Neural cell (in vitro differentiated cells): ENCODE measurements at regions not wholly inside any gene's neighbourhood (a gene's known extent, or its start where the extent isn't known, plus 50 kb on each side); places are given as distances from the start of the nearest gene placed in this dataset.

ENCODE experiments used
- H2AFZ ChIP-seq: fragments of 200-600, 300-800 bp; sonication (generic), shearing (Covaris generic); 2 replicates; pipeline ENCODE4 v1.6.0; 2014; ENCODE audit warnings: low read depth, mild to moderate bottlenecking, antibody characterized with exemption, low read length, moderate library complexity
- H3F3A ChIP-seq: fragments of 200-600 bp; shearing (Covaris generic); 2 replicates; pipeline ENCODE4 v1.6.1; 2016; ENCODE audit warnings: mild to moderate bottlenecking, moderate library complexity, mixed read lengths, antibody characterized with exemption, low read length; ENCODE audit not compliant: insufficient read depth, poor library complexity, severe bottlenecking
- H3K27ac ChIP-seq: fragments of 200-600, 300-800 bp; sonication (generic), shearing (Covaris generic); 2 replicates; pipeline ENCODE4 v1.5.1; 2014; ENCODE audit warnings: mild to moderate bottlenecking, low read length, moderate library complexity
- H3K27me3 ChIP-seq: fragments of 300-800, 200-600 bp; sonication (generic), shearing (Covaris generic); 2 replicates; pipeline ENCODE4 v1.6.0; 2014; ENCODE audit warnings: mild to moderate bottlenecking, low read depth, low read length, moderate library complexity; ENCODE audit not compliant: insufficient read depth
- H3K36me3 ChIP-seq: fragments of 300-800, 200-600 bp; sonication (generic), shearing (Covaris generic); 2 replicates; pipeline ENCODE4 v1.5.1; 2014; ENCODE audit warnings: mild to moderate bottlenecking, antibody characterized with exemption, low read length, moderate library complexity; ENCODE audit not compliant: insufficient read depth
- H3K4me2 ChIP-seq: fragments of 300-800, 200-600 bp; sonication (generic), shearing (Covaris generic); 2 replicates; pipeline ENCODE4 v1.6.0; 2014; ENCODE audit warnings: mild to moderate bottlenecking, low read length
- H3K4me3 ChIP-seq: fragments of 300-800, 200-600 bp; sonication (generic), shearing (Covaris generic); 2 replicates; pipeline ENCODE4 v1.5.1; 2014; ENCODE audit warnings: mild to moderate bottlenecking, low read length, moderate library complexity
- H3K79me2 ChIP-seq: fragments of 200-600 bp; shearing (Covaris generic); replicated peaks from 2 replicates; pipeline ENCODE4 v1.6.0; 2014; ENCODE audit warnings: mild to moderate bottlenecking, low read length, moderate library complexity; ENCODE audit not compliant: insufficient read depth
- H3K9ac ChIP-seq: fragments of 300-800, 200-600 bp; sonication (generic), shearing (Covaris generic); 2 replicates; pipeline ENCODE4 v1.6.1; 2016; ENCODE audit warnings: mild to moderate bottlenecking, low read length, mixed read lengths
- H3K9me2 ChIP-seq: fragments of 200-600 bp; shearing (Covaris generic); 2 replicates; pipeline ENCODE4 v1.6.1; 2016; ENCODE audit warnings: mild to moderate bottlenecking, low read length, mixed read lengths; ENCODE audit not compliant: insufficient read depth
- H3K9me3 ChIP-seq: fragments of 200-600, 300-800 bp; sonication (generic), shearing (Covaris generic); 2 replicates; pipeline ENCODE4 v1.6.1; 2016; ENCODE audit warnings: mild to moderate bottlenecking, mixed run types, low read length, moderate library complexity, mixed read lengths
- H4K20me1 ChIP-seq: fragments of 200-600 bp; shearing (Covaris generic); 2 replicates; pipeline ENCODE4 v1.6.1; 2016; ENCODE audit warnings: mild to moderate bottlenecking, mixed run types; ENCODE audit not compliant: insufficient read depth
- CTCF ChIP-seq: fragments of 450-650 bp; IDR thresholded peaks from 2 replicates; pipeline ENCODE4 v1.5.1; 2014; ENCODE audit warnings: antibody characterized with exemption, mild to moderate bottlenecking, moderate library complexity; ENCODE audit not compliant: poor library complexity, severe bottlenecking
- EP300 ChIP-seq: fragments of 450-650 bp; conservative IDR thresholded peaks from 2 replicates; pipeline ENCODE4 v1.6.1; 2014; ENCODE audit warnings: antibody characterized with exemption, mild to moderate bottlenecking, moderate library complexity; ENCODE audit not compliant: poor library complexity, severe bottlenecking
- EZH2 ChIP-seq: fragments of 200-600, 300-800 bp; shearing (Covaris generic), sonication (generic); IDR thresholded peaks from 2 replicates; pipeline ENCODE4 v1.6.1; 2014; ENCODE audit warnings: antibody characterized with exemption, low read length, borderline replicate concordance, mild to moderate bottlenecking; ENCODE audit not compliant: insufficient read depth, poor library complexity, severe bottlenecking
- MXI1 ChIP-seq: fragments of 450-650 bp; conservative IDR thresholded peaks from 2 replicates; pipeline ENCODE4 v1.6.1; 2014; ENCODE audit warnings: antibody characterized with exemption, mild to moderate bottlenecking; ENCODE audit not compliant: poor library complexity, severe bottlenecking
- POLR2AphosphoS5 ChIP-seq: IDR thresholded peaks from 2 replicates; pipeline ENCODE4 v1.6.1; 2012
- RAD21 ChIP-seq: fragments of 450-650 bp; conservative IDR thresholded peaks from 2 replicates; pipeline ENCODE4 v1.6.1; 2014; ENCODE audit warnings: antibody characterized with exemption, mild to moderate bottlenecking, moderate library complexity
- SMC3 ChIP-seq: fragments of 450-650 bp; conservative IDR thresholded peaks from 2 replicates; pipeline ENCODE4 v1.6.1; 2014; ENCODE audit warnings: antibody characterized with exemption, mild to moderate bottlenecking, moderate library complexity; ENCODE audit not compliant: poor library complexity
- TAF1 ChIP-seq: IDR thresholded peaks from 2 replicates; pipeline ENCODE4 v1.6.1; 2012; ENCODE audit warnings: low read depth
- TF ChIP-seq, protein P1 (sequence below): IDR thresholded peaks from 2 replicates; pipeline ENCODE4 v1.6.1; 2012; ENCODE audit warnings: borderline replicate concordance

DNA sequence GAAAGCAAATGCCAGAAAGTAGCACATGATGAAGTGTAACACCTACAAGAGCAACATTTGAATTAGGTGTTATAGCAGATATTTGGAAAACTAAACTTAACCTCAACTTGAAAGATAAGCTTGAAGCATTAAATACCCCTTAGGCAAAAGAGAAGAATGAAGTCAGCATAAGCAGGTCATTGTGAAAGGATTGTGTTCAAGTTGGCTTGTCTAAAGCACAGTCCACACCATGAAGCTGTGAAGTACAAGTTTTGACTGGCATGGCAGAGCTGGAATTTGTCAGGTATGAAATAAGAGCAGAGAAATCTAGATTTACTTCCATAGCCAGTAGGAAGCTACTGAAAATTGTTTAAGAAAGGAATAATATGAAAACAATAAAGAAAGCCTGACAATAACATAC lies 480.3 kb upstream of the POT1 start:
- Histone ChIP-seq H4K20me1 (no peaks in the 10 kb centered on the region), H3K79me2 (no peaks in the 10 kb centered on the region), H3K27ac (no peak overlapping the region), H3K9ac (no peak overlapping the region), H3K9me3 (no peaks in the 10 kb centered on the region), H3K27me3 (no peaks in the 10 kb centered on the region), H3K36me3 (no peaks in the 10 kb centered on the region), H3F3A (no peaks in the 10 kb centered on the region), H3K4me2 (no peak overlapping the region), H3K9me2 (no peaks in the 10 kb centered on the region), H2AFZ (no peak overlapping the region), H3K4me3 (no peak overlapping the region)
- no peak for TF ChIP-seq MXI1
- TF ChIP-seq TAF1 = no peak
- TF ChIP-seq, protein P1, sequence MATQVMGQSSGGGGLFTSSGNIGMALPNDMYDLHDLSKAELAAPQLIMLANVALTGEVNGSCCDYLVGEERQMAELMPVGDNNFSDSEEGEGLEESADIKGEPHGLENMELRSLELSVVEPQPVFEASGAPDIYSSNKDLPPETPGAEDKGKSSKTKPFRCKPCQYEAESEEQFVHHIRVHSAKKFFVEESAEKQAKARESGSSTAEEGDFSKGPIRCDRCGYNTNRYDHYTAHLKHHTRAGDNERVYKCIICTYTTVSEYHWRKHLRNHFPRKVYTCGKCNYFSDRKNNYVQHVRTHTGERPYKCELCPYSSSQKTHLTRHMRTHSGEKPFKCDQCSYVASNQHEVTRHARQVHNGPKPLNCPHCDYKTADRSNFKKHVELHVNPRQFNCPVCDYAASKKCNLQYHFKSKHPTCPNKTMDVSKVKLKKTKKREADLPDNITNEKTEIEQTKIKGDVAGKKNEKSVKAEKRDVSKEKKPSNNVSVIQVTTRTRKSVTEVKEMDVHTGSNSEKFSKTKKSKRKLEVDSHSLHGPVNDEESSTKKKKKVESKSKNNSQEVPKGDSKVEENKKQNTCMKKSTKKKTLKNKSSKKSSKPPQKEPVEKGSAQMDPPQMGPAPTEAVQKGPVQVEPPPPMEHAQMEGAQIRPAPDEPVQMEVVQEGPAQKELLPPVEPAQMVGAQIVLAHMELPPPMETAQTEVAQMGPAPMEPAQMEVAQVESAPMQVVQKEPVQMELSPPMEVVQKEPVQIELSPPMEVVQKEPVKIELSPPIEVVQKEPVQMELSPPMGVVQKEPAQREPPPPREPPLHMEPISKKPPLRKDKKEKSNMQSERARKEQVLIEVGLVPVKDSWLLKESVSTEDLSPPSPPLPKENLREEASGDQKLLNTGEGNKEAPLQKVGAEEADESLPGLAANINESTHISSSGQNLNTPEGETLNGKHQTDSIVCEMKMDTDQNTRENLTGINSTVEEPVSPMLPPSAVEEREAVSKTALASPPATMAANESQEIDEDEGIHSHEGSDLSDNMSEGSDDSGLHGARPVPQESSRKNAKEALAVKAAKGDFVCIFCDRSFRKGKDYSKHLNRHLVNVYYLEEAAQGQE = no peak
- no peak for TF ChIP-seq EP300
- TF ChIP-seq POLR2AphosphoS5 = no peak
- no peak for TF ChIP-seq CTCF

- Histone ChIP-seq H3K4me3 (no peak overlapping the region), H3K9me2 (no peaks in the 10 kb centered on the region)
Measured at GRCh38 chr7:125406111-125406510, 476.5 kb upstream of the POT1 start.

GRCh38 chr7:125399408-125399807 lies 469.8 kb upstream of the POT1 start:
- Histone ChIP-seq H3K36me3 (no peaks in the 10 kb centered on the region), H2AFZ (no peak overlapping the region), H3K79me2 (no peaks in the 10 kb centered on the region), H3K27ac (no peak overlapping the region), H3K9me2 (no peaks in the 10 kb centered on the region), H3K27me3 (no peaks in the 10 kb centered on the region), H3F3A (no peaks in the 10 kb centered on the region), H3K9ac (no peak overlapping the region), H4K20me1 (no peaks in the 10 kb centered on the region), H3K4me3 (no peak overlapping the region), H3K4me2 (no peak overlapping the region), H3K9me3 (no peaks in the 10 kb centered on the region)
- no peak for TF ChIP-seq TAF1
- no peak for TF ChIP-seq POLR2AphosphoS5
- TF ChIP-seq RAD21 = no peak
- TF ChIP-seq EZH2 = no peak
- TF ChIP-seq EP300 = no peak
- TF ChIP-seq MXI1 = no peak
- TF ChIP-seq SMC3 = no peak
- TF ChIP-seq, protein P1 = no peak
- TF ChIP-seq CTCF = no peak

More at GRCh38 chr7:125406111-125406510, 476.5 kb upstream of the POT1 start:
- Histone ChIP-seq H3K9ac (no peak overlapping the region), H3K27ac (no peak overlapping the region), H3K79me2 (no peaks in the 10 kb centered on the region), H3K4me2 (no peak overlapping the region), H3F3A (no peaks in the 10 kb centered on the region), H2AFZ (no peak overlapping the region), H3K9me3 (no peaks in the 10 kb centered on the region), H3K27me3 (no peaks in the 10 kb centered on the region), H4K20me1 (no peaks in the 10 kb centered on the region), H3K36me3 (no peaks in the 10 kb centered on the region)
- TF ChIP-seq EP300 (no peak), MXI1 (no peak)
